ENCODE measurements at regions not wholly inside any gene's neighbourhood (a gene's known extent, or its start where the extent isn't known, plus 50 kb on each side); places are given as distances from the start of the nearest gene placed in this dataset.

DNA sequence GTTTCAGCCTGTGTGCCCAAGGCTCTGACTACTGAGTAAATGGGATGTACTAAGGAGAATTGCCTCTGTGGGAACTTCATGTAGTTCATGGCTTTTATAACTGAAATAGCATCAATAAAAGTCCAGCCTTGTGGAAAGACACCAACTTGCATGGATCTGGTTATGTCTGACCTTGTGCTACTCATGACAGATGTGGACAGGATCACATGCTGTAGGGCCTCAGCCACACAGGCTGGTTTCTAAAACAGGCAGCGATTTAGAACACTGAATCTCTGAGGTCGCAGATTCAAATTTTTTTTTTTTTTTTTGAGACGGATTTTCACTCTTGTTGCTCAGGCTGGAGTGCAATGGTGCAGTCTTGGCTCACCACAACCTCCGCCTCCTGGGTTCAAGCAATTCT lies 66.5 kb upstream of the SPIN1 start:
- Histone ChIP-seq H3K27ac (ENCODE audit: low read depth, low read length) (no peak overlapping the region), H3K4me1 (ENCODE audit: control insufficient read depth, insufficient read depth, low read length) (no peaks in the 10 kb centered on the region), H3K4me3 (ENCODE audit: low read length) (no peak overlapping the region), H3K9me3 (ENCODE audit: control insufficient read depth, low read length) (no peaks in the 10 kb centered on the region), H3K9ac (ENCODE audit: extremely low read depth, low read length, poor library complexity, severe bottlenecking) (no peak overlapping the region), H3K36me3 (ENCODE audit: control insufficient read depth, insufficient read depth, low read length) (no peaks in the 10 kb centered on the region), H3K27me3 (ENCODE audit: control insufficient read depth, insufficient read depth, low read length, poor library complexity, severe bottlenecking) (no peaks in the 10 kb centered on the region)
- H3K36me3 Mint-ChIP-seq (ENCODE audit: low read depth): no peaks in the 10 kb centered on the region
- TF ChIP-seq, protein P1, sequence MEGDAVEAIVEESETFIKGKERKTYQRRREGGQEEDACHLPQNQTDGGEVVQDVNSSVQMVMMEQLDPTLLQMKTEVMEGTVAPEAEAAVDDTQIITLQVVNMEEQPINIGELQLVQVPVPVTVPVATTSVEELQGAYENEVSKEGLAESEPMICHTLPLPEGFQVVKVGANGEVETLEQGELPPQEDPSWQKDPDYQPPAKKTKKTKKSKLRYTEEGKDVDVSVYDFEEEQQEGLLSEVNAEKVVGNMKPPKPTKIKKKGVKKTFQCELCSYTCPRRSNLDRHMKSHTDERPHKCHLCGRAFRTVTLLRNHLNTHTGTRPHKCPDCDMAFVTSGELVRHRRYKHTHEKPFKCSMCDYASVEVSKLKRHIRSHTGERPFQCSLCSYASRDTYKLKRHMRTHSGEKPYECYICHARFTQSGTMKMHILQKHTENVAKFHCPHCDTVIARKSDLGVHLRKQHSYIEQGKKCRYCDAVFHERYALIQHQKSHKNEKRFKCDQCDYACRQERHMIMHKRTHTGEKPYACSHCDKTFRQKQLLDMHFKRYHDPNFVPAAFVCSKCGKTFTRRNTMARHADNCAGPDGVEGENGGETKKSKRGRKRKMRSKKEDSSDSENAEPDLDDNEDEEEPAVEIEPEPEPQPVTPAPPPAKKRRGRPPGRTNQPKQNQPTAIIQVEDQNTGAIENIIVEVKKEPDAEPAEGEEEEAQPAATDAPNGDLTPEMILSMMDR (conservative IDR thresholded peaks at IDR 0.05): no peak
- no peaks in the 10 kb centered on the region for H3K9me3 Mint-ChIP-seq
- WGBS, 2 experiments (ENCODE audit: insufficient coverage in 1 of 2, insufficient read length in 1 of 2): 92 to 96% methylated on average over 3 to 4 of the region's 4 CpGs
- no peak for DNase-seq
- H3K4me1 Mint-ChIP-seq: no peaks in the 10 kb centered on the region
- peaks cover 4% of the 10 kb centered on the region for H3K27me3 Mint-ChIP-seq (ENCODE audit: insufficient read depth)
- H3K27ac Mint-ChIP-seq: no peak overlapping the region
- H3K4me3 Mint-ChIP-seq: no peak overlapping the region

DNA sequence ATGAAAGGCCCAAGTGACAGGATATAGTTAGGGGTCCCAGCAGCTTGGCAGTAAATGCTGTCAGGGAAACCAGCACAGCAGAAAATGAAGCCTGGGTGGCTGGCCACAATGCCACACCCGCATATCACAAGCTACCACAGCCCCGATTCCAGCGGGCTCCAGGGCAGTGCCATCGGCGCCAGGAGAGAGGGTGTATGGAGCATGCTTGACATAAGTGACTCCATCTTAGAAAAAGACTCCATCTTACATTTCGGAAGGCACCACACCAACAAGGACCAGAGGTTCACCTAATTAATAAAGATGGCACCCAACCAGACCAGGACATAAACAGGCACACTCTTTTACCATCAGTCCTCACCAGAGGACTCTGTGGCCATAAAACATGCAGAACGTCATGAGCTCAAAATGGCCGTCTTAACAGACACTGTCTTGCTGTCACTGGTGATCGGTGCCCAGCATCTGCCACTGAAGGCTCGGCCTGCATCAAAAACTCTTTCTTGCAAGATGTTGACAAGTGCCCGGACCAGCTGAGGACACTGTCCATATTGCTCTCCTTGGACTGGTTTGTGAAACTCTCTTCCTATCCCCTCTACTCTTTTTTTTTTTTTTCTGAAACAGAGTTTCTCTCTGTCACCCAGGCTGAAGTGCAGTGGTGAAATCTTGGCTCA lies 67.4 kb upstream of the SPIN1 start:
- Histone ChIP-seq H3K4me1 (ENCODE audit: control insufficient read depth, insufficient read depth, low read length) (no peaks in the 10 kb centered on the region), H3K27me3 (ENCODE audit: control insufficient read depth, insufficient read depth, low read length, poor library complexity, severe bottlenecking) (no peaks in the 10 kb centered on the region), H3K9ac (ENCODE audit: extremely low read depth, low read length, poor library complexity, severe bottlenecking) (no peak overlapping the region), H3K36me3 (ENCODE audit: control insufficient read depth, insufficient read depth, low read length) (no peaks in the 10 kb centered on the region), H3K9me3 (ENCODE audit: control insufficient read depth, low read length) (no peaks in the 10 kb centered on the region), H3K4me3 (ENCODE audit: low read length) (no peak overlapping the region), H3K27ac (ENCODE audit: low read depth, low read length) (no peak overlapping the region)
- Mint-ChIP-seq H3K4me1 (no peaks in the 10 kb centered on the region), H3K27me3 (ENCODE audit: insufficient read depth) (peaks cover 6% of the 10 kb centered on the region), H3K9me3 (no peaks in the 10 kb centered on the region), H3K4me3 (no peak overlapping the region), H3K27ac (no peak overlapping the region), H3K36me3 (ENCODE audit: low read depth) (no peaks in the 10 kb centered on the region)
- DNase-seq: no peak
- WGBS, 2 experiments (ENCODE audit: insufficient coverage in 1 of 2, insufficient read length in 1 of 2): 96 to 100% methylated on average over 8 to 11 of the region's 11 CpGs
- TF ChIP-seq, protein P1 (conservative IDR thresholded peaks at IDR 0.05): no peak

DNA sequence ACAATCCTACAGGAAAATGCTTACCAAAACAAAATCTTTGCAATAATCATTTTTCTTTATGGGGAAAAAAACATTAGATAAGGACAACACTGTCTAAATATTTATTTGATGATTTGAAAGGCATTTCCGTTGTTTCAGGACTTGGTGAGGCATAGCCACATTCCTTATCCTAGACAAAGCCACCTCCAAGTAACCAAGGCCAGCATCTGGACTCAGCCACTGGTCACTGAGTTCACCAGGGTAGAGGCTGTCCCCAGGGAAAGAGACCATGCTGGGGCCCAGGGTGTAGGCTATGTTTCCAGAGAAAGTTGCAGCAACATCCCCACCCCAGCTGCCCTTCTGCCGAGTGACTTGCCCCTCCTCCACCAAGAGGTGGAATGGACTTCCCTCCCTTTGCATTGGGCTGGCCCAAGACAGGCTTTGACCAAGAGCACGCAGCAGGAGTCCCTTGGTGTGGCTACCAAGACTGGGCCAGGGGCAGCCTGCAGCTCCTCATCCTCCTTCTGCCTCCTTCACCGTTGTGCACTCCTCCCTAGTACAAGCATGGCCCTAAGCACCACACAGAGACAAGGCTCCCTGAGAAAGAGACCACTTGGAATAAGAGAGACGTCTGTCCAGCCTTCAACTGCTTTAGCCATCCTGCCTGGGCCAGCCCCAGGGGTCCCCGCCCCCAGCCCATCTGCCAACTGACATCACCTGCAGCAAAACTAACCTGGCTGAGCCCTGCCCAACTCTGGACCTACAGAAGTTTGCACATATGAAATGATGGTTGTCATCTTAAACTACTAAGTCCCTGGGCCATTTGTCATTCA lies 68.1 kb upstream of the SPIN1 start:
- WGBS, 2 experiments (ENCODE audit: insufficient coverage in 1 of 2, insufficient read length in 1 of 2): 87 to 100% methylated on average over 1 to 6 of the region's 6 CpGs
- H3K4me1 Mint-ChIP-seq: no peaks in the 10 kb centered on the region
- H3K36me3 Mint-ChIP-seq (ENCODE audit: low read depth): no peaks in the 10 kb centered on the region

More for the DNA sequence above, 68.1 kb upstream of the SPIN1 start:
- Histone ChIP-seq H3K9ac (ENCODE audit: extremely low read depth, low read length, poor library complexity, severe bottlenecking) (no peak overlapping the region), H3K9me3 (ENCODE audit: control insufficient read depth, low read length) (no peaks in the 10 kb centered on the region), H3K36me3 (ENCODE audit: control insufficient read depth, insufficient read depth, low read length) (no peaks in the 10 kb centered on the region), H3K4me3 (ENCODE audit: low read length) (no peak overlapping the region), H3K4me1 (ENCODE audit: control insufficient read depth, insufficient read depth, low read length) (no peaks in the 10 kb centered on the region), H3K27me3 (ENCODE audit: control insufficient read depth, insufficient read depth, low read length, poor library complexity, severe bottlenecking) (no peaks in the 10 kb centered on the region), H3K27ac (ENCODE audit: low read depth, low read length) (no peak overlapping the region)
- DNase-seq: no peak
- Mint-ChIP-seq H3K27me3 (ENCODE audit: insufficient read depth) (peaks cover 9% of the 10 kb centered on the region), H3K27ac (no peak overlapping the region), H3K9me3 (peaks cover 2% of the 10 kb centered on the region), H3K4me3 (no peak overlapping the region)
- TF ChIP-seq, protein P1 (conservative IDR thresholded peaks at IDR 0.05): no peak

Measured in endodermal cell (in vitro differentiated cells).